SH-SY5Y (cell line): ENCODE measurements at regions not wholly inside any gene's neighbourhood (a gene's known extent, or its start where the extent isn't known, plus 50 kb on each side); places are given as distances from the start of the nearest gene placed in this dataset.

Experiments
- GATA2 ChIP-seq: IDR thresholded peaks from 2 replicates; pipeline ENCODE4 v1.6.1; 2011; ENCODE audit warnings: mild to moderate bottlenecking, low read depth, low read length
- GATA3 ChIP-seq: IDR thresholded peaks from 2 replicates; pipeline ENCODE4 v1.6.1; 2011; ENCODE audit warnings: low read depth, mild to moderate bottlenecking, low read length, moderate library complexity

DNA sequence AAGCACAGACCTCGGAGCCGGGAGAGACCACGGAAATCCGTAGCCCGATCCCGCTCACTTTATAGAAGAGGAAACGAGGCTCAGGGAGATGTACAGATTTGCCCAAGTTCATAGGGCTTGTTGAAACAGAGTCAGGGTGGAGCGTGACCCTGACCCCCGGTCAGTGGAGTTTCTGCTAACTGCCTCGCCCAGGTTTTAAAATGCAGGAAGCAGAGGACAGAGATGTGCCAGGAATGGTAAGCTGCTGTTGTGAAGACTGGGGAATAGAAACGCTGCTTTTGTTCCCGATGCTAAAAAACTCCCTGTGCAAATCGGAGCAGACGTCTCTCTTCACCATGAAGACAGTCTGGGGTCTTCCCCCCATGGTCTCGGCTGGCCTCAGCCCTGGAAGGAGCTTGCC, 403.0 kb downstream of the SEC14L1 start:
- TF ChIP-seq GATA2 (no peak), GATA3 (no peak)
